D721Med (cell line): ENCODE measurements at regions not wholly inside any gene's neighbourhood (a gene's known extent, or its start where the extent isn't known, plus 50 kb on each side); places are given as distances from the start of the nearest gene placed in this dataset.
"Not testable (repeated sequence)": the region's sequence is repeated elsewhere in the genome, so short reads cannot be mapped to it uniquely, and the experiment has no call there.

Source experiments
- DNase-seq: peaks from one replicate; pipeline ENCODE4 v3.0.0; 2011; ENCODE audit warnings: low spot score; ENCODE audit not compliant: insufficient read length
- FAIRE-seq: peaks from 2 replicates; lab custom pipeline; 2011; peaks lifted over from hg19 to GRCh38; lab: Jason Lieb, UNC
- CTCF ChIP-seq: IDR thresholded peaks from 2 replicates; pipeline ENCODE4 v1.5.1; 2012; ENCODE audit warnings: mild to moderate bottlenecking, control low read depth; ENCODE audit not compliant: insufficient read depth; ENCODE audit errors: missing control alignments

- DNase-seq (peak; percentile 33), FAIRE-seq (no peak)
- TF ChIP-seq CTCF: no peak
Measured at GRCh38 chr3:193046371-193046770, 128.7 kb upstream of the MB21D2 start.

- not testable (repeated sequence) for FAIRE-seq
Measured at GRCh38 chr3:193047461-193047860, 129.8 kb upstream of the MB21D2 start.

GRCh38 chr3:193048127-193048526, 130.5 kb upstream of the MB21D2 start:
- TF ChIP-seq CTCF: no peak
- DNase-seq (no peak), FAIRE-seq (no peak)

More at GRCh38 chr3:193047461-193047860, 129.8 kb upstream of the MB21D2 start:
- DNase-seq: not testable (repeated sequence)

GRCh38 chr3:193049935-193050334, 132.3 kb upstream of the MB21D2 start:
- no peak for DNase-seq
- no peak for FAIRE-seq
- TF ChIP-seq CTCF: no peak

- DNase-seq: no peak
- TF ChIP-seq CTCF: no peak
- no peak for FAIRE-seq
Measured at GRCh38 chr3:193051314-193051713, 133.7 kb upstream of the MB21D2 start.

- FAIRE-seq: peak; percentile 97
- TF ChIP-seq CTCF: no peak
- peak; percentile 41 for DNase-seq
Measured at GRCh38 chr3:193052354-193053045, 134.8 kb upstream of the MB21D2 start.

- TF ChIP-seq CTCF: no peak
- DNase-seq: no peak
- no peak for FAIRE-seq
Measured at GRCh38 chr3:193053046-193053435, 135.4 kb upstream of the MB21D2 start.
